ENCODE measurements at regions not wholly inside any gene's neighbourhood (a gene's known extent, or its start where the extent isn't known, plus 50 kb on each side); places are given as distances from the start of the nearest gene placed in this dataset.

- TF ChIP-seq CTCF (IDR thresholded peaks at IDR 0.05; ENCODE audit: low read length) = no peak
- TF ChIP-seq EZH2 (IDR thresholded peaks at IDR 0.05; ENCODE audit: borderline replicate concordance, low read length) = no peak
Measured at GRCh38 chr4:97216046-97216445, 927.2 kb downstream of the STPG2 start.
